ENCODE measurements at regions not wholly inside any gene's neighbourhood (a gene's known extent, or its start where the extent isn't known, plus 50 kb on each side); places are given as distances from the start of the nearest gene placed in this dataset.

- H3K27me3 Mint-ChIP-seq (ENCODE audit: low read depth) = peaks cover under 1% of the 10 kb centered on the region
Observed at GRCh38 chr3:127418560-127419147, 130.8 kb upstream of the PRR20G start.

GRCh38 chr3:127417709-127418559, 130.1 kb upstream of the PRR20G start:
- POLR2A ChIA-PET = no interaction called here
- no peak overlapping the region for H3K27ac Mint-ChIP-seq
- TF ChIP-seq ZNF232 (CRISPR knock-in tag; IDR thresholded peaks at IDR 0.05) = no peak
- TF ChIP-seq NR2C2 (CRISPR knock-in tag; IDR thresholded peaks at IDR 0.05) = no peak
- no peak for TF ChIP-seq IRF2 (CRISPR knock-in tag; IDR thresholded peaks at IDR 0.05; ENCODE audit: borderline replicate concordance, low read depth)
- no peak for TF ChIP-seq NR3C1 (CRISPR knock-in tag; conservative IDR thresholded peaks at IDR 0.05; ENCODE audit: low read depth)
- no peak for TF ChIP-seq SMAD3 (CRISPR knock-in tag; IDR thresholded peaks at IDR 0.05; ENCODE audit: borderline replicate concordance)
- no peak for TF ChIP-seq ZNF219 (CRISPR knock-in tag; IDR thresholded peaks at IDR 0.05; ENCODE audit: borderline replicate concordance)
- no peak for TF ChIP-seq NFYB (CRISPR knock-in tag; conservative IDR thresholded peaks at IDR 0.05; ENCODE audit: low read depth)
- no peak for TF ChIP-seq CREB1 (CRISPR knock-in tag; IDR thresholded peaks at IDR 0.05)
- no peak for TF ChIP-seq NR1H2 (CRISPR knock-in tag; IDR thresholded peaks at IDR 0.05)
- no peak for TF ChIP-seq RELA (CRISPR knock-in tag; IDR thresholded peaks at IDR 0.05; ENCODE audit: borderline replicate concordance)
- TF ChIP-seq USF2 (CRISPR knock-in tag; IDR thresholded peaks at IDR 0.05) = no peak
- no peak for TF ChIP-seq FOXP4 (CRISPR knock-in tag; IDR thresholded peaks at IDR 0.05)
- TF ChIP-seq HMGA2 (CRISPR knock-in tag; IDR thresholded peaks at IDR 0.05) = no peak
- TF ChIP-seq ATF1 (CRISPR knock-in tag; IDR thresholded peaks at IDR 0.05) = no peak
- no peak for TF ChIP-seq ETV6 (CRISPR knock-in tag; IDR thresholded peaks at IDR 0.05)
- no peak for TF ChIP-seq PRDM15 (CRISPR knock-in tag; IDR thresholded peaks at IDR 0.05)
- TF ChIP-seq KAT7 (CRISPR knock-in tag; IDR thresholded peaks at IDR 0.05; ENCODE audit: borderline replicate concordance) = no peak
- no peaks in the 10 kb centered on the region for H3K36me3 Mint-ChIP-seq
- no peak overlapping the region for H3K4me3 Mint-ChIP-seq
- peaks cover 22% of the 10 kb centered on the region for H3K4me1 Mint-ChIP-seq
- DNase-seq (ENCODE audit: low spot score) (no peak), ATAC-seq (no peak)
- no peaks in the 10 kb centered on the region for H3K27me3 Mint-ChIP-seq (ENCODE audit: low read depth)
- CTCF ChIA-PET = interaction anchor here (0.8 to 0.9 kb wide), 2 partner anchors 55 to 129 kb away, joined by 3 to 4 read pairs; no protein-coding TSS in a partner anchor
- peaks cover 4% of the 10 kb centered on the region; the same call in 1 of the 2 replicates for H3K9me3 Mint-ChIP-seq

More at GRCh38 chr3:127418560-127419147, 130.8 kb upstream of the PRR20G start:
- no peak for TF ChIP-seq CREM (CRISPR knock-in tag; IDR thresholded peaks at IDR 0.05)
- Mint-ChIP-seq H3K36me3 (no peaks in the 10 kb centered on the region), H3K4me3 (no peak overlapping the region), H3K27ac (no peak overlapping the region), H3K9me3 (peaks cover 4% of the 10 kb centered on the region; the same call in 1 of the 2 replicates), H3K4me1 (peaks cover 29% of the 10 kb centered on the region)
- ChIA-PET CTCF (interaction anchor here (0.6 to 1.1 kb wide), 6 partner anchors 10 to 477 kb away, joined by 3 to 4 read pairs (median 3); no protein-coding TSS in a partner anchor), POLR2A (no interaction called here)
- ATAC-seq (no peak), DNase-seq (ENCODE audit: low spot score) (no peak)

Data from WTC11 (cell line).